Type B pancreatic cell (in vitro differentiated cells): ENCODE measurements at regions not wholly inside any gene's neighbourhood (a gene's known extent, or its start where the extent isn't known, plus 50 kb on each side); places are given as distances from the start of the nearest gene placed in this dataset.

ENCODE experiments used
- DNase-seq: peaks from one replicate; pipeline ENCODE4 v3.0.0; 2021; ENCODE audit warnings: mixed read lengths; ENCODE audit not compliant: unreplicated experiment; ENCODE audit errors: extremely low spot score
- H3K27ac Mint-ChIP-seq: 2 replicates; pipeline ENCODE4 v1.8.0; 2021; ENCODE audit warnings: mild to moderate bottlenecking, mixed read lengths
- H3K27me3 Mint-ChIP-seq: 2 replicates; pipeline ENCODE4 v1.8.0; 2021; ENCODE audit warnings: mixed read lengths
- H3K36me3 Mint-ChIP-seq: 2 replicates; pipeline ENCODE4 v1.8.0; 2021; ENCODE audit warnings: mixed read lengths
- H3K4me1 Mint-ChIP-seq: one replicate; pipeline ENCODE4 v1.8.0; 2021; ENCODE audit warnings: mixed read lengths; ENCODE audit not compliant: unreplicated experiment
- H3K4me3 Mint-ChIP-seq: 2 replicates; pipeline ENCODE4 v1.8.0; 2021; ENCODE audit warnings: mild to moderate bottlenecking, mixed read lengths
- H3K9me3 Mint-ChIP-seq: 2 replicates; pipeline ENCODE4 v1.8.0; 2021; ENCODE audit warnings: mixed read lengths
- CTCF ChIP-seq: fragments of 200-600 bp; sonication (generic); conservative IDR thresholded peaks from 2 replicates; pipeline ENCODE4 v1.5.0; 2021; ENCODE audit warnings: antibody characterized with exemption, mild to moderate bottlenecking

GRCh38 chr4:173857828-173858227 is 327.8 kb upstream of the HAND2 start:
- H3K9me3 Mint-ChIP-seq = no peaks in the 10 kb centered on the region
- no peak for TF ChIP-seq CTCF
- no peak overlapping the region for H3K27ac Mint-ChIP-seq
- H3K4me1 Mint-ChIP-seq = peaks cover 8% of the 10 kb centered on the region
- no peaks in the 10 kb centered on the region for H3K27me3 Mint-ChIP-seq
- no peak for DNase-seq
- no peaks in the 10 kb centered on the region for H3K36me3 Mint-ChIP-seq
- no peak overlapping the region for H3K4me3 Mint-ChIP-seq

- TF ChIP-seq CTCF = no peak
- Mint-ChIP-seq H3K27ac (no peak overlapping the region), H3K9me3 (no peaks in the 10 kb centered on the region), H3K27me3 (no peaks in the 10 kb centered on the region), H3K36me3 (no peaks in the 10 kb centered on the region), H3K4me1 (peaks cover 6% of the 10 kb centered on the region), H3K4me3 (no peak overlapping the region)
- no peak for DNase-seq
Measured at GRCh38 chr4:173855015-173855414, 325.0 kb upstream of the HAND2 start.

GRCh38 chr4:173852775-173853174 is 322.7 kb upstream of the HAND2 start:
- Mint-ChIP-seq H3K27ac (no peak overlapping the region), H3K27me3 (no peaks in the 10 kb centered on the region), H3K9me3 (no peaks in the 10 kb centered on the region), H3K36me3 (no peaks in the 10 kb centered on the region), H3K4me3 (no peak overlapping the region), H3K4me1 (no peaks in the 10 kb centered on the region)
- DNase-seq = no peak
- TF ChIP-seq CTCF = no peak

GRCh38 chr4:173845580-173845979 is 315.6 kb upstream of the HAND2 start:
- H3K4me1 Mint-ChIP-seq = no peaks in the 10 kb centered on the region
- no peak for TF ChIP-seq CTCF
- no peaks in the 10 kb centered on the region for H3K36me3 Mint-ChIP-seq
- DNase-seq = no peak
- no peak overlapping the region for H3K4me3 Mint-ChIP-seq
- no peaks in the 10 kb centered on the region for H3K27me3 Mint-ChIP-seq
- H3K9me3 Mint-ChIP-seq = peaks cover 5% of the 10 kb centered on the region
- no peak overlapping the region for H3K27ac Mint-ChIP-seq

GRCh38 chr4:173839865-173840264 is 309.8 kb upstream of the HAND2 start:
- Mint-ChIP-seq H3K36me3 (no peaks in the 10 kb centered on the region), H3K4me3 (no peak overlapping the region), H3K4me1 (peaks cover 8% of the 10 kb centered on the region), H3K27ac (no peak overlapping the region), H3K27me3 (no peaks in the 10 kb centered on the region), H3K9me3 (peaks cover 5% of the 10 kb centered on the region)
- DNase-seq = no peak
- TF ChIP-seq CTCF = no peak

- no peak for DNase-seq
- TF ChIP-seq CTCF = no peak
- no peaks in the 10 kb centered on the region for H3K36me3 Mint-ChIP-seq
- peaks cover 8% of the 10 kb centered on the region for H3K4me1 Mint-ChIP-seq
- H3K27ac Mint-ChIP-seq = no peak overlapping the region
- H3K27me3 Mint-ChIP-seq = no peaks in the 10 kb centered on the region
- H3K4me3 Mint-ChIP-seq = no peak overlapping the region
- H3K9me3 Mint-ChIP-seq = peaks cover under 1% of the 10 kb centered on the region
Measured at GRCh38 chr4:173837517-173837916, 307.5 kb upstream of the HAND2 start.
